ENCODE measurements at regions not wholly inside any gene's neighbourhood (a gene's known extent, or its start where the extent isn't known, plus 50 kb on each side); places are given as distances from the start of the nearest gene placed in this dataset.

- DNase-seq, result no peak
Measured at GRCh38 chr6:132977413-132977812, 163.0 kb downstream of the RPS12 start.

GRCh38 chr6:132978685-132979084 is 164.3 kb downstream of the RPS12 start:
- no peak for DNase-seq

DNA sequence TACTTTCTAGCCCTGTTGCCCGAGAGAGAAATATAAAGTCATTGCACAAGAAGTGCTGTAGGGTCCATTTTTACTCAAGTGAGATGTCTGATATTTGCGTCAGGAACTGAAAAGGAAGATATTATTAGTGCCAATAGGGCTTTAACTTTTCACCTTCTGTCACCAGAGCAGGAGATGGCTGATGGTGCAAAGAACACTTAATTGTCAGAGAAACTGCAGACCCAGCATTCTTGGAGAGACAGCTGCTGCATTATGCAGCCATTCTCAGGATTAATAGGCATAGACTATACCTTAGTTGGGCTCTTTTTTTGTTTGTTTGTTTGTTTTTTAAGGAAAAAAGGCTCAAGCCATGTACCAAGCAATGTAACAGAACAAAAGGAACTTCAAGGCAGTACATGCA is 179.4 kb downstream of the RPS12 start:
- no peak for DNase-seq

DNA sequence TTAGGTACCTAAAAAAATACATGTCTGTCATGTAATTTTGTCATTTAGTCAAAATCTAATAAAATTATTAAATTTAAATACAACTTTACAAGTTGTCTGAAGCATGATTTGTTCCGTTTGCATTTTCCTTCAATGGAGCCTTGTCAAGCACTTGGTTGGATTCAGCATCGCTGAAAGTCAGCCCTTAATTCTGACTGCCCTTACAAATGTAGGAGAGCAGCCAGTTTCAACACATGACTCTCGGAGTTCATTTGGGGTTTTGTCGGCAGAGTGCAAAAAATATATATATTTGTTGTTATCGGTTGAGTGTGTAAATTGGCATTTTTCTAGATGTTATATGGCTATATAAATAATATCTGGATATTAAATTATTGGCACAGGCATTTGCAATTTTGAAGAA is 180.6 kb downstream of the RPS12 start:
- no peak for DNase-seq

DNA sequence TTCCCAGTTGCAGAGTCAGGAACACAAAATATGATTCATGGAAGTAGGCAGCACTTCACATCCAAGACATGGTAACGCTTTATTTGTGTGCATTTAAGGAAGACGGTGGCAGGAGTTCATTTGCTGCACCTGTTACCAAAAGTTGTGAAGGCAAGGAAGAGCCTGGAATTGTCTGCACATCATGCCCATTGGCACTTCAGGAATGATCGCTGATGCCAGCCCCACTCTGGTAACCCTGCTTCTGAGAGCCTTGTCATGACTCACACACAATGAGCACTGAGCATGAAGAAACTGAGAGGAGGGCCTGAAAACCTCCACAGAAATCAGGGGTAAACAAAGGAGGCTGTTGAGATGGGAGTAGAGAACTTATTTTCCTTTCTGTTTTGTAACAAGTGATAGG is 181.1 kb downstream of the RPS12 start:
- peak; percentile 28 for DNase-seq

GRCh38 chr6:132998418-132998817 is 184.0 kb downstream of the RPS12 start:
- DNase-seq, result no peak

DNA sequence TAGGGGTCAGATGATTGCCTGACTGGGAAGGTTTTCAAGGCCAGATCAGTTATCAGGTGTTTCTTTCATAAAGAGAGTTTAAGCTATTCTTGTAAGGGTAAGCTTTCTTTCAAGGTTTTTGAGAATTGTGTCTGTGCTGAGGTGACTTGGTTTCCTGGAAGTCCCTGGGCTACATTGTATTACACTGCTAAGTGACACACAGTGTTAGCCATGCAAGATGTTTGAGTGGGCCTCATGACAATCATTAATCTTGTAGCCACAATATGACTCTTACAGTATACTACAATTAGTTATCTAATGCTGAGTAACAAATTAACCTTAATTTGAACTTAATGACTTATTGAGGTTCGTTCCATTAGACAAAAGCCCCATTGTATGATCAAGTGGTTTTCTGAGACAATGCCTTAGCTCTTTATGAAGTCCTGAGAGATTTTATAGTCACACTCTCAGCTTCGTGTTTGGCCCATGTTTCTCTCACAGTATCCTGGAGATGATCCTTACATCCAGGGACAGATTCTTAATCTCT is 186.7 kb downstream of the RPS12 start:
- no peak for DNase-seq

DNA sequence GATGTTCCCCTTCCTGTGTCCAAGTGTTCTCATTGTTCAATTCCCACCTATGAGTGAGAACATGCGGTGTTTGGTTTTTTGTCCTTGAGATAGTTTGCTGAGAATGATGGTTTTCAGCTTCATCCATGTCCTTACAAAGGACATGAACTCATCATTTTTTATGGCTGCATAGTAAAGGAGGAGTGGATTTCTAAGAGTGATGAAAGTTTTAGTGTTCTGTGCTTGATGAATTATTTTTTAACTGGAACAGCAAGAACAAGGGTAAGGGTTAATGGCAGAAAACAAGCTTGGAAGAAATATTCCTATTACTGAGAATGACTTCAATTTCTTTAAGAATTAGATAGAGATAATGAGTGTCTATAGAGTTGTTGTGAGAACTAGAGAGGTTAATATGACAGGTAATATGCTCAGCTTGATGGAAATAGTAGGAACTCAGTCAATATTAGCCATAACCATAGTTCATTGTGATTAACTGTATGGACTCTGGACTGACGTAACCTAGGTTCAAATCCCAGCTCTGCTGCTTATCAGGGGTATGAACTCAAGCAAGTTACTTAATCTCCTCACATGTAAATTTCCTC is 190.0 kb downstream of the RPS12 start:
- no peak for DNase-seq

- no peak for DNase-seq
Measured at GRCh38 chr6:133012774-133013173, 198.4 kb downstream of the RPS12 start.

- no peak for DNase-seq
Measured at GRCh38 chr6:133016631-133017030, 202.3 kb downstream of the RPS12 start.

GRCh38 chr6:133017581-133017980 is 203.2 kb downstream of the RPS12 start:
- no peak for DNase-seq

- DNase-seq, result no peak
Measured at GRCh38 chr6:133026705-133027104, 212.3 kb downstream of the RPS12 start.

DNA sequence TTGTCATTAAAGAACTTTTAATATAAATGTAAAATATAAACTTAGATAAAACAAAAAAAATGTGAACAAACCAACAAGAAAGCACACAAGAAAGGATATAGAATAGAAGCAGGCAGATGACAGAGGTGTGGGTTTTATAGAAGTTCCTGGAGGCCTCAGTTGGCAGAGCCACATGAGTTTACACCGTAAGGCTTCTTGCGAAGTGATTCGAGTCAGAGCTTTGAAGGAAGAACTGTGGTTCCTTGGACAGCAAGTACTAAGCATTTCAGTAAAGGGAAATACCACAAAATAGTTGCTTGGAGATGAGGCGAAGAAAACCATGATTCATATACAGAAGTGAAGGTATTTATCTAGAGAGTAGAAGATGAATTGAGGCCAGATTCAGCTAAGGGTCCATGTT is 207.9 kb upstream of the EYA4 start:
- DNase-seq, result no peak

DNA sequence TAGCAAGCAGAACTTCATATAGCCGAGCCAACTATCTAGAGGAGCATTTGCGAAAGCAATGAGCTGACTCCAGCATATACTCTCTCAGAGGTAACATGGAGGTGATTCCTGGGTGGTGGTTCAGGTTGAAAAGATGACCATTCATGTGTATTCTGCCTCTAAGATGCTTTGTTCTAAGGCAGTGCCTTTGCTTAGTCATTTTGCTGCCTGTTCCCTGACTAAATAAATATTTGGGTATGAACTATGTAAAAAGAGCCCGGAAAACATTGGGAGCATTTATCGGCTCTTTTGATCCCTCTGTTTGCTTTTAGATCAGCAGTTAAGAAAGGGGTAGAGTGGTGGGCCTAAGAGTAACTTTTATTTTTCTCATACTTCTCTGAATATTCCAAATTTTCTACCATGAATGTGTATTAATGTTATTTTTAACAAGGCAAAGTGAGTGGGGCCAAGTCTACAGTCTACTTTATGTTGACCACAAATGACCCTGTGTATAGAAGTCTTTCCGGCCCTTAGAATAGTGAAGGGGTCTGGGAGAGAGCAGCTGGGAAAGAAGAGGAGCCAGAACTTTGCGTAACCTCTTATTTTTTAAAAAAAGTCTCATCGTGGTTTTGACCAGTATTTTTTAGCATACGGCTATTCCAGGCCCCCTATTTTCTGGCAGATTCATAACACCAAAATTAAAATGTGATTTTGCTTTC is 206.5 kb upstream of the EYA4 start:
- DNase-seq, result no peak

DNA sequence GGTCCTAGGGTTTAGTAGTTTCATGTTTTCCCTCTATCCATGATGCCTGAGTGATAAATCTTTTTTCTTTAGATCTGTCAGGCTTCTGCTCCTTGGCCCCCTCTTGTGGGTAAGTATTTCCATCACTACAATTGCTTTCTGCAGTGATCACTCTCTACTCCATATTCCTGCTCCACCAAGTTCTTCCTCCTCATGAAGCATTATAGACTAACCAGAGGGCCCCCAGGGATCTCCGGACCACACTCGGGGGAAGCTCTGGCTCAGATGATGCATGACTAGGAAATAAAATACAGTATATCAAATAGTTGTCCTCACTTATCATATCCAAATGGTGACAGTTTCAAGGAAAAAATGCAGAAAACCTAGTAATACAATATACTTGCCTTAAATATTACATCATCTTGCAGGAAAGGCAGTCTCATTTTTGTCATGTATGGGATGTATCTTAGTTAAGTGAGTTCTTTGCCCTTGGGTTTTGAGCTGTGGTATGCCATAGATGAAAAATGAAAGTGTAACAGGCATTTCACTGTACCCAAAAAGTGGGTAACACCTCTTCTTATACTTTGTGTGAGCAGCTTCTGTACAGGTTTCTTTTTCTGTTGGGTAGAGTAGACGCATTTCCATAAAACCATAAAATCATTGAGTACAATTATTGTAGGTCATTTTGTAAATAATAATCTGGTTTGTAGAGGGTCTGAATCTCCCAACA is 200.9 kb upstream of the EYA4 start:
- no peak for DNase-seq

DNA sequence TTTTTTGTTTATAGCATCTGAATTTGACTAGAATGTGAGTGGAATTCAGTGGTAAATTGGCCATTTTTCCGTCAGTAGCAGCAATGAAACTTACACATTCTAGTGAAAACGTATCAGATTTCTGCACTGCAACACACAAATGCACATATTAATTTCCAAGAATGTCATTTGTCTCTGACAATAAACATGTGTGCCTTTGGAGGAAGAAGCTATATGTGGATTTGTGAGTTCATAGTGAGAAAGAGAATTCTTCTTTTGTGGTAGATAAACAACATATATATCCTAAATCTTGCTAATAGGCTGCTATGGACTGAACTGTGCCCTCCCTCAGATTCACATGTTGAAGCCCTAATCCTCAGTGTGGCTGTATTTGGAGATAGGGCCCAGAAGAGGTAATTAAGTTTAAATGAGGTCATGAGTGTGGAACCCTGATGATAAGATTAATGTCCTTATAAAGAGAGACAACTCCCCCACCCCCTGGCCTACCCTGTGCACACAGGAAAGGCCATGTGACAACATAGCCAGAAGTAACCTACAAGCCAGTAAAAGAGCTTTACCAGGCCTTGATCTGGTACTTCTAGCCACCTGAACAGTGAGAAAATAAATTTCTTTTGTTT is 200.2 kb upstream of the EYA4 start:
- no peak for DNase-seq

- DNase-seq, result no peak
Measured at GRCh38 chr6:133042550-133043120, 198.5 kb upstream of the EYA4 start.

DNA sequence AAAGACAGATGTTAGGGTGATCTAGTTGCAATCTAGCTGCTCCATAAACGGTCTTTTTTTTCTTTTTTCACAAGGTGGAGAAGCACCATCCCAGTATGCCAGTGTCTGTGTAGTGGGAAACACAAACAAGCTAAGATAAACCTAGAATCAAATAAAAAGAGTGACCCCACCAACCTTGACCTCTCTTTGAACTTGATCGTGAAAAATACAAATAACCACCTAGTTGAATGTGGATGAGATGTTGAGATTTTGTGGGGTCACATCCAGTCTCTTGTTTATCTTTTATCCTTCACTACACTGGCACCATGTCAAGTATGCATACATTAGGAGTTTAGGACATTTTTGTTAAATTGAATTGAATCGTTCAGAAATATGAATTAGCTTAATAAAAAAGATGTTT is 194.6 kb upstream of the EYA4 start:
- DNase-seq, result no peak

DNA sequence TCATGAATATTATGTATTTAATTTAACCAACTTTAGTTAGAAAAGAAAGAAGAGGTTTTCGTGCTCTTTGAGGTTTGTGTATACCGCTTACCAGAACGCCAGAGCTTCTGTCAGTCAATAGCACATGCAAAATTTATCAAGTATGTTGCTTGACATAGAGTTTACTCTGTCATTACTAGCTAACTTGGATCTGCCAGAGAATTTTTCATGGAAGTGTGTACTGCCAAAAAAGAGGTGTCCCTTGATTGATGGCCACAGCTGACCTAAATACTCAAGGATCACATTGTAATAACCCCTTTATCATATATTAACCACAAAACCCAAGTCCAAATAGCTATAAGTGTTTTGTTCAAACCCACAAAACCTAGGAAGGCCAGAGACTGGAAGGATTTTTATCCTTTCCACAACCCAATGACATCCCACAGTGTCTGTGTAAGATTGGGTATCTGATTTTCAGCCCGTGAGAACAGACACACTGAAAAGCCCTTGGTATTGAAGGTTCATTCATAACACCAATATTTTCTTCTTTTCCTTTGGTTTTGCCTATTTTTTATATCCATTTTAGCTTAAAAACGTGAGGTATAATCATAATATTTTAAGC is 194.0 kb upstream of the EYA4 start:
- peak; percentile 18 for DNase-seq

GRCh38 chr6:133047706-133048105 is 193.5 kb upstream of the EYA4 start:
- no peak for DNase-seq

GRCh38 chr6:133051240-133051639 is 189.9 kb upstream of the EYA4 start:
- DNase-seq, result no peak

DNA sequence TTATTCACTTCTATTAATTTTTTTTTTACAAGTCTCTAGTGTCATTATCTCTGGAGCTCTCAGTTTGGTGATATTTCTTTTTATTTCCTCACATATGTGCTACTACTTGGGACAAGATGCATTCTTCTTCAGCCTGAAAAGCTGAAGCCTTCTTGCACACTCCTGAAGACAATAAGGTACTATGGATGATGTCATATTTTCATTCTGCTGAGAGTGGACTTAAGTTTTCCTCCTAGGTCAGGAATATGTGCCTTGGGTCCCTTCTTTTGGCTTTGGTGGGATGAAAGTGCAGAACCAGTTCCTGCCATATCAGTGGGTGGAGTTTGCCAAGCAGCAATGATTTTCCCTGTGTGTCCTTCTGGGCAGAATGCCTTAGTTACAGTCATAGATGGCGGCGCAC is 188.7 kb upstream of the EYA4 start:
- no peak for DNase-seq

GRCh38 chr6:133055441-133055966 is 185.7 kb upstream of the EYA4 start:
- DNase-seq, result peak; percentile 23

Data from femur (tissue), 1 donor.